Bronchial epithelial cell (primary cell): ENCODE measurements at regions not wholly inside any gene's neighbourhood (a gene's known extent, or its start where the extent isn't known, plus 50 kb on each side); places are given as distances from the start of the nearest gene placed in this dataset.
"Not testable (repeated sequence)": the region's sequence is repeated elsewhere in the genome, so short reads cannot be mapped to it uniquely, and the experiment has no call there.

Experiments
- DNase-seq: peaks from one replicate; pipeline ENCODE4 v3.0.0-alpha.2; 2010; ENCODE audit warnings: low read depth
- FAIRE-seq: peaks from 2 replicates; lab custom pipeline; 2011; peaks lifted over from hg19 to GRCh38; lab: Jason Lieb, UNC
- H3K27me3 ChIP-seq: 2 replicates; pipeline ENCODE4 v1.5.1; 2011; ENCODE audit warnings: low read length; ENCODE audit not compliant: control insufficient read depth, insufficient read depth
- H3K36me3 ChIP-seq: 2 replicates; pipeline ENCODE4 v1.5.1; 2011; ENCODE audit warnings: low read length; ENCODE audit not compliant: control insufficient read depth, insufficient read depth
- H3K4me3 ChIP-seq: 2 replicates; pipeline ENCODE4 v1.5.1; 2011; ENCODE audit warnings: mild to moderate bottlenecking, low read depth, low read length, control low read depth
- TF ChIP-seq, protein P1 (sequence below): IDR thresholded peaks from 2 replicates; pipeline ENCODE4 v1.5.1; 2011; ENCODE audit warnings: mild to moderate bottlenecking, moderate library complexity, low read length, control low read depth, inconsistent platforms; ENCODE audit not compliant: insufficient read depth, severe bottlenecking

DNA sequence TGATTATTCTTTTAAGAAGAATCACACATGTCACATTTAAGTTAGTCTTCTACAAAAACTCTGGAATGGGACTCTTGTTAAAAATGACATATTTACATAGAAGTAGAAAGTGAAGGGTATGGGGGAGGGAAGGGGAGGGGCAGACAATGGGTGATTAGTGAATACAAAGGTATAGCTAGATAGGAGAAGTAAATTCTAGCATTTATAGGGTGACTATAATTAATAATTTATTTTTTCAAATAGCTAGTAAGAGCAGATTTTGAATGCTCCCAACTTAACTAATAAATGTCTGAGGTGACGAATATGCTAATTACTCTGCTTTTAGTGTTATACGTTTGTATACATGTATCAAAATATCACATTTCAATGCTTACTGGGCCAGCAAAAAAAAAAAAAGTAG, 59.4 kb downstream of the BLTP3B start:
- FAIRE-seq (no peak), DNase-seq (no peak)
- Histone ChIP-seq H3K27me3 (no peaks in the 10 kb centered on the region), H3K4me3 (no peak overlapping the region), H3K36me3 (no peaks in the 10 kb centered on the region)
- TF ChIP-seq, protein P1, sequence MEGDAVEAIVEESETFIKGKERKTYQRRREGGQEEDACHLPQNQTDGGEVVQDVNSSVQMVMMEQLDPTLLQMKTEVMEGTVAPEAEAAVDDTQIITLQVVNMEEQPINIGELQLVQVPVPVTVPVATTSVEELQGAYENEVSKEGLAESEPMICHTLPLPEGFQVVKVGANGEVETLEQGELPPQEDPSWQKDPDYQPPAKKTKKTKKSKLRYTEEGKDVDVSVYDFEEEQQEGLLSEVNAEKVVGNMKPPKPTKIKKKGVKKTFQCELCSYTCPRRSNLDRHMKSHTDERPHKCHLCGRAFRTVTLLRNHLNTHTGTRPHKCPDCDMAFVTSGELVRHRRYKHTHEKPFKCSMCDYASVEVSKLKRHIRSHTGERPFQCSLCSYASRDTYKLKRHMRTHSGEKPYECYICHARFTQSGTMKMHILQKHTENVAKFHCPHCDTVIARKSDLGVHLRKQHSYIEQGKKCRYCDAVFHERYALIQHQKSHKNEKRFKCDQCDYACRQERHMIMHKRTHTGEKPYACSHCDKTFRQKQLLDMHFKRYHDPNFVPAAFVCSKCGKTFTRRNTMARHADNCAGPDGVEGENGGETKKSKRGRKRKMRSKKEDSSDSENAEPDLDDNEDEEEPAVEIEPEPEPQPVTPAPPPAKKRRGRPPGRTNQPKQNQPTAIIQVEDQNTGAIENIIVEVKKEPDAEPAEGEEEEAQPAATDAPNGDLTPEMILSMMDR = no peak

DNA sequence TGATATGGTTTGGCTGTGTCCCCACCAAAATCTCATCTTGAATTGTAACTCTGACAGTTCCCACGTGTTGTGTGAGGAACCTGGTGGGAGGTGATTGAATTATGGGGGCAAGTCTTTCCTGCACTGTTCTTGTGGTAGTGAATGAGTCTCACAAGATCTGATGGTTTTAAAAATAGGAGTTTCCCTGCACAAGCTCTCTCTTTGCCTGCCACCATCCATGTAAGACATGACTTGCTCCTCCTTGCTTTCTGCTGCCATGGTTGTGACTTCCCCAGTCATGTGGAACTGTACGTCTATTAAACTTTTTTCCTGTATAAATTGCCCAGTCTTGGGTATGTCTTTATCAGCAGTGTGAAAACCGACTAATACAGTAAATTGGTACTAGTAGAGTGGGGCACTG, 63.9 kb downstream of the BLTP3B start:
- not testable (repeated sequence) for FAIRE-seq, H3K36me3 ChIP-seq, H3K27me3 ChIP-seq, H3K4me3 ChIP-seq, DNase-seq

DNA sequence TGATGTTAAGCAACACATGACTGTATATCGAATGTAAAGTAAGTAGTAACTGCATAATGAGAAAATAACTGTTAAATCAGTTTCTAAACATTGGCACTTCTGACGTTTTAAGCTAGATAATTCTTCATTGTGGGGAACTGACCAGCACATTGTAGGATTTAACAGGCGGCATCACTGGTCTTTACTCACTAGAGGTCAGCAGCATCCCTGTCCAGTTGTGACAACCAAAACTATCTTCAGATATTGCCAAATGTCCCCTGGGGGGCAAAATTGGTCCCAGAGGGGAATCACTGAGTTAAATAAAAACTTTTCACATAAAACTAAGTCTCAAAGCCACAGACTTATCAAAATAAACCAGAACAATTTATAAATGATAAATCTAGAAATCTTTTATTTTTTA, 65.3 kb downstream of the BLTP3B start:
- TF ChIP-seq, protein P1 = no peak
- FAIRE-seq (no peak), DNase-seq (no peak)
- no peaks in the 10 kb centered on the region for H3K36me3 ChIP-seq
- H3K4me3 ChIP-seq = no peak overlapping the region
- H3K27me3 ChIP-seq = no peaks in the 10 kb centered on the region

DNA sequence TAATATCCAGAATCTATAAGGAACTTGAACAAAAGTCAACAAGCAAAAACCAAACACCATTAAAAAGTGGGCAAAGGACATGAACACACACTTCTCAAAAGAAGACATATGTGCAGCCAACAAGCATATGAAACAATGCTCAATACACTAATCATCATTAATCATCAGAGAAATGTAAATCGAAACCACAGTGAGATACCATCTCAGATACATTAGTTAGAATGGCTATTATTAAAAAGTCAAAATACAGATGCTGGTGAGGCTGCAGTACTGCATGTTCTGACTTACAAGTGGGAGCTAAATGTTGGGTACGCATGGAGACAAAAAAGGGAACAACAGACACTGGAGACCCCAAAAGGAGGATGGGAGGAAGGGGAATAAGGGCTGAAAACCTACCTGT, 67.1 kb downstream of the BLTP3B start:
- FAIRE-seq = no peak
- H3K27me3 ChIP-seq = no peaks in the 10 kb centered on the region
- TF ChIP-seq, protein P1 = no peak
- no peak overlapping the region for H3K4me3 ChIP-seq
- H3K36me3 ChIP-seq = no peaks in the 10 kb centered on the region
- DNase-seq = peak; percentile 15

DNA sequence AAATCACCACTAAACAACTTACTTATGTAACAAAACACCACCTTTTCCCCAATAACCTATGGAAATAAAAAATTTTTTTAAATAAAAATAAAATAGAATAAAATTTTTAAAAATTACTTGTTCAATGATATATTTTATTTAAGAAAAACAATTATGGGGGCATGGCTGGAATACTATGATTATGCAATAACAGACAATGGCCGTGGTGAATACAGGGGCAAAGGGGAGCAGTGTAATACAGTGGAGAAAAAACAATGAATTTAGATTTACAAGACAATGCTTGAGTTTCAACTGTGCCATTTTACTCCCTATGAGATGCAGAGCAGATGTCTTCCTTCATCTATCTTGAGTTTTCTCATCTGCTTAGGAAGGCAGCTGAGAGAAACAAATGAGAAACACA, 72.9 kb downstream of the BLTP3B start:
- H3K36me3 ChIP-seq = no peaks in the 10 kb centered on the region
- no peaks in the 10 kb centered on the region for H3K27me3 ChIP-seq
- TF ChIP-seq, protein P1 = no peak
- H3K4me3 ChIP-seq = no peak overlapping the region
- FAIRE-seq (no peak), DNase-seq (no peak)

DNA sequence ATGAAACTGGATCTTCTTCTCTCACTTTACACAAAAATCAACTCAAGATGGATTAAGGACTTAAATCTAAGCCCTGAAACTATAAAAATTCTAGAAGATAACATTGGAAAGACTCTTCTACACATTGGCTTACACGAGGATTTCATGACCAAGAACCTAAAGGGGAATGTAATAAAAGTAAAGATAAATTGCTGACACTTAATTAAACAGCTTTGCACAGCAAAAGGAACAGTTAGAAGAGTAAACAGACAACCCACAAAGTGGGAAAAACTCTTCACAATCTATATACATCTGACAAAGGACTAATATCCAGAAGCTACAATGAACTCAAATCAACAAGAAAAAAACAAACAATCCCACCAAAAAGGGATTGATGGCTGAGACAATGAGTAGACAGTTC, 74.4 kb downstream of the BLTP3B start:
- TF ChIP-seq, protein P1 = no peak
- DNase-seq (no peak), FAIRE-seq (no peak)
- Histone ChIP-seq H3K27me3 (no peaks in the 10 kb centered on the region), H3K4me3 (no peak overlapping the region), H3K36me3 (no peaks in the 10 kb centered on the region)
